ENCODE measurements at regions not wholly inside any gene's neighbourhood (a gene's known extent, or its start where the extent isn't known, plus 50 kb on each side); places are given as distances from the start of the nearest gene placed in this dataset.

DNA sequence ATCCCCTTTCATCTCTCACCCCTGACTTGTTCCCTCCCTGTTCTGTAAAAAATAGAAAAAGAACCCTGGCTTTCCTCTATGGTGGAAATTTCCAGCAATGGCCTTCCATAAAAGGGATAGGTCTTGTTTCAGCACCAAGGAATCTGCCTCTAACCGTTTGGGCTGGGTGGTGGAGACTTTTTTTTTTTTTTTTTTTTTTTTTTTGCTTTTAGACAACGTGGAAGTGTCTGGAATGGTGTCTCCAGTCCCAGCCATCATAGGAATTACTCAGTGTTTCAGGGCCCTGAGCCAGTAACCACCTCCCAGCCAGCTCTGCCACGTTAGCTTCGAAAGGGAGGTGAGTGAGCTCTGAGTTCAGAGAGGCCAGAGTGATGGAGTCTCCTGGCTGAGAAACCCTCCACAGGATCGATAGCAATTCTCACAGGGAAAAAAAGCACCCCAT is 97.3 kb upstream of the COL1A2 start:
- Histone ChIP-seq H2AFZ (ENCODE audit: low read depth, low read length) (no peak overlapping the region), H3K14ac (ENCODE audit: low read length in 2 of 2) (no peak overlapping the region), H3K4me2 (ENCODE audit: low read length, poor library complexity, severe bottlenecking) (no peak overlapping the region), H3K9me3 (ENCODE audit: control insufficient read depth, low read length) (no peaks in the 10 kb centered on the region), H3K36me3 (ENCODE audit: control insufficient read depth in 1 of 2, insufficient read depth in 2 of 2, low read depth in 1 of 2, low read length in 2 of 2) (no peaks in the 10 kb centered on the region), H2BK120ac (ENCODE audit: low read depth, low read length) (peak overlapping the region; percentile 83), H4K91ac (ENCODE audit: low read length) (no peak overlapping the region), H3K23ac (ENCODE audit: low read length in 2 of 2) (no peak overlapping the region), H3K9ac (ENCODE audit: low read length) (peak overlapping the region; percentile 94), H3K18ac (ENCODE audit: low read depth in 1 of 2, low read length in 2 of 2) (peak overlapping the region; percentile 49 to 72), H3K4me3 (ENCODE audit: insufficient read depth in 1 of 2, low read depth in 1 of 2, low read length in 2 of 2) (peak overlapping the region in 1 of 2 experiments; percentile 76), H3K27ac (ENCODE audit: low read length, poor library complexity, severe bottlenecking) (peak overlapping the region; percentile 67), H3K79me1 (replicated peaks; ENCODE audit: low read length, poor library complexity, severe bottlenecking) (peaks cover 2% of the 10 kb centered on the region), H3K4me1 (ENCODE audit: control insufficient read depth, insufficient read depth, low read depth, low read length) (peaks cover 8% of the 10 kb centered on the region), H2BK5ac (ENCODE audit: low read depth, low read length, poor library complexity, severe bottlenecking) (peak overlapping the region; percentile 15), H3K27me3 (ENCODE audit: control insufficient read depth in 1 of 2, insufficient read depth in 1 of 2, low read length in 2 of 2) (no peaks in the 10 kb centered on the region), H2BK15ac (ENCODE audit: low read depth, poor library complexity, severe bottlenecking) (peak overlapping the region; percentile 23), H2BK12ac (ENCODE audit: low read length in 2 of 2) (peak overlapping the region; percentile 28 to 88), H4K8ac (ENCODE audit: low read length) (no peak overlapping the region), H3K4ac (ENCODE audit: low read depth in 1 of 2, low read length in 2 of 2) (peak overlapping the region in 1 of 2 experiments; percentile 48), H2AK5ac (ENCODE audit: low read length, severe bottlenecking) (peak overlapping the region; percentile 43)
- 44% methylated on average over 1 of the region's 5 CpGs for WGBS
- peak; percentile 88 for DNase-seq

DNA sequence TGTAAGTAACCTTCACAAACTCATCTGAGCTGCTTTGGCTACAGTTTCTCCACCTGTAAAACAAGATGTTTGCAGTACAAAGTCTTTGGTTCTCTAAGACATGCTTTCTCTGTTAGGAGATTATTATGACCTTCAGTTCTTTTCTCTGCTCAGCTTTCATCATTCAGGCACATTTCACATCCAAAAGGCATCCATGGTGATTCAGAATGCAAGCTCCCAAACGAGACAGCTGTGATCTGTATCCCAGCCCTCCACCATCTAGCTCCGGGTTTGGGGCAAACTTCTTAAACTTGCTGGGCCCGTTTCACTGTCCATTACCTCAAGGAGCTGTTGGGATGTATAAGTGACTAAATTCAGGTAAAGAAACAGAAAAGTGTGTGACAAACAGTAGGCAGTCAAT is 95.8 kb upstream of the COL1A2 start:
- Histone ChIP-seq H4K91ac (ENCODE audit: low read length) (no peak overlapping the region), H3K14ac (ENCODE audit: low read length in 2 of 2) (no peak overlapping the region), H2BK12ac (ENCODE audit: low read length in 2 of 2) (peak overlapping the region in 1 of 2 experiments; percentile 12), H3K9ac (ENCODE audit: low read length) (peak overlapping the region; percentile 94), H3K4ac (ENCODE audit: low read depth in 1 of 2, low read length in 2 of 2) (no peak overlapping the region), H4K8ac (ENCODE audit: low read length) (no peak overlapping the region), H2BK15ac (ENCODE audit: low read depth, poor library complexity, severe bottlenecking) (no peak overlapping the region), H2AFZ (ENCODE audit: low read depth, low read length) (no peak overlapping the region), H3K27me3 (ENCODE audit: control insufficient read depth in 1 of 2, insufficient read depth in 1 of 2, low read length in 2 of 2) (no peaks in the 10 kb centered on the region), H3K36me3 (ENCODE audit: control insufficient read depth in 1 of 2, insufficient read depth in 2 of 2, low read depth in 1 of 2, low read length in 2 of 2) (no peaks in the 10 kb centered on the region), H3K23ac (ENCODE audit: low read length in 2 of 2) (no peak overlapping the region), H3K4me1 (ENCODE audit: control insufficient read depth, insufficient read depth, low read depth, low read length) (peaks cover 11% of the 10 kb centered on the region), H2AK5ac (ENCODE audit: low read length, severe bottlenecking) (peak overlapping the region; percentile 6), H3K18ac (ENCODE audit: low read depth in 1 of 2, low read length in 2 of 2) (no peak overlapping the region), H3K27ac (ENCODE audit: low read length, poor library complexity, severe bottlenecking) (peak overlapping the region; percentile 22), H2BK5ac (ENCODE audit: low read depth, low read length, poor library complexity, severe bottlenecking) (no peak overlapping the region), H2BK120ac (ENCODE audit: low read depth, low read length) (no peak overlapping the region), H3K4me3 (ENCODE audit: insufficient read depth in 1 of 2, low read depth in 1 of 2, low read length in 2 of 2) (peak overlapping the region in 1 of 2 experiments; percentile 46), H3K4me2 (ENCODE audit: low read length, poor library complexity, severe bottlenecking) (no peak overlapping the region), H3K9me3 (ENCODE audit: control insufficient read depth, low read length) (no peaks in the 10 kb centered on the region), H3K79me1 (replicated peaks; ENCODE audit: low read length, poor library complexity, severe bottlenecking) (peaks cover 2% of the 10 kb centered on the region)
- peak; percentile 57 for DNase-seq
- 42% methylated on average over 3 of the region's 3 CpGs for WGBS

DNA sequence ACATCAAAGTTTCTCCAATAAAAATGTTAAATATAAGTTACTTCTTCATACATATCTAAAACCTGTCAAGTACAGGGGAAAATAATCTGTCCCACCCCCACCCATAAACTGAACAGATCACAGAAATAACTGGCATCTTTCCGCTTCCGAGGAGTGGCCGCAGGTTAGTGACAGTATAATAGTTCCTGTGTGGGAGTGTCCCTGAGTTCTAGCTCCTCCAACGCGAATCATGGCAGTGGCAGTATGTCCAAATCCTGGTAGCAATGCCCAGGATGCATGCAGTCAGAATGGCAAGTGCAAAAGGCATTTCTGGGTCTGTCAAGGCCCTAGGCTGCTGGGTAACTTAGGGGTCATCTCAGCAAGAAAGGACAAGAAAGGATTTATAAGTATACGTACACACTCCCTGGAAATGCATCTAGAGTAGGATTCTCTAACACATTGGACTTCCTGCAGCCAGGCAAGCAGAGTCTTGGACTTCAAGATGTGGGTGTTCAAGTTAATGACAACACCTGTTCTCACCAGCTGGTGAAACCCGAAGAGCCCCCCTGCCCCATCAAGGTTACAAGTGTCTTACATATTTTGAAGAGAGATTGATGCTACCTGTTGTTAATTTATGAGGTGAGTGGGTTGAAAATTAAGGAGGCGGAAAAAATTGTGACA is 94.4 kb upstream of the COL1A2 start:
- no peak overlapping the region for H2BK120ac ChIP-seq (ENCODE audit: low read depth, low read length)
- no peaks in the 10 kb centered on the region for H3K36me3 ChIP-seq (ENCODE audit: control insufficient read depth in 1 of 2, insufficient read depth in 2 of 2, low read depth in 1 of 2, low read length in 2 of 2)
- WGBS = 83% methylated on average over 7 of the region's 8 CpGs
- peak overlapping the region; percentile 36 for H2AFZ ChIP-seq (ENCODE audit: low read depth, low read length)
- H3K4me2 ChIP-seq (ENCODE audit: low read length, poor library complexity, severe bottlenecking) = no peak overlapping the region
- peak overlapping the region; percentile 77 for H4K91ac ChIP-seq (ENCODE audit: low read length)
- H2BK15ac ChIP-seq (ENCODE audit: low read depth, poor library complexity, severe bottlenecking) = no peak overlapping the region
- peak overlapping the region in 1 of 2 experiments; percentile 83 for H3K14ac ChIP-seq (ENCODE audit: low read length in 2 of 2)
- peak overlapping the region in 1 of 2 experiments; percentile 60 for H3K4me3 ChIP-seq (ENCODE audit: insufficient read depth in 1 of 2, low read depth in 1 of 2, low read length in 2 of 2)
- H3K23ac ChIP-seq (ENCODE audit: low read length in 2 of 2) = no peak overlapping the region
- no peak overlapping the region for H2BK5ac ChIP-seq (ENCODE audit: low read depth, low read length, poor library complexity, severe bottlenecking)
- H3K79me1 ChIP-seq (replicated peaks; ENCODE audit: low read length, poor library complexity, severe bottlenecking) = peaks cover 2% of the 10 kb centered on the region
- peak overlapping the region; percentile 15 to 91 for H3K4ac ChIP-seq (ENCODE audit: low read depth in 1 of 2, low read length in 2 of 2)
- peaks cover 11% of the 10 kb centered on the region for H3K4me1 ChIP-seq (ENCODE audit: control insufficient read depth, insufficient read depth, low read depth, low read length)
- H3K27me3 ChIP-seq (ENCODE audit: control insufficient read depth in 1 of 2, insufficient read depth in 1 of 2, low read length in 2 of 2) = no peaks in the 10 kb centered on the region
- H3K9ac ChIP-seq (ENCODE audit: low read length) = peak overlapping the region; percentile 94
- peak overlapping the region; percentile 76 for H4K8ac ChIP-seq (ENCODE audit: low read length)
- peak; percentile 13 for DNase-seq
- H2AK5ac ChIP-seq (ENCODE audit: low read length, severe bottlenecking) = peak overlapping the region; percentile 76
- H3K9me3 ChIP-seq (ENCODE audit: control insufficient read depth, low read length) = no peaks in the 10 kb centered on the region
- H3K27ac ChIP-seq (ENCODE audit: low read length, poor library complexity, severe bottlenecking) = peak overlapping the region; percentile 95
- H2BK12ac ChIP-seq (ENCODE audit: low read length in 2 of 2) = peak overlapping the region; percentile 95 to 96
- H3K18ac ChIP-seq (ENCODE audit: low read depth in 1 of 2, low read length in 2 of 2) = peak overlapping the region; percentile 82 to 90

DNA sequence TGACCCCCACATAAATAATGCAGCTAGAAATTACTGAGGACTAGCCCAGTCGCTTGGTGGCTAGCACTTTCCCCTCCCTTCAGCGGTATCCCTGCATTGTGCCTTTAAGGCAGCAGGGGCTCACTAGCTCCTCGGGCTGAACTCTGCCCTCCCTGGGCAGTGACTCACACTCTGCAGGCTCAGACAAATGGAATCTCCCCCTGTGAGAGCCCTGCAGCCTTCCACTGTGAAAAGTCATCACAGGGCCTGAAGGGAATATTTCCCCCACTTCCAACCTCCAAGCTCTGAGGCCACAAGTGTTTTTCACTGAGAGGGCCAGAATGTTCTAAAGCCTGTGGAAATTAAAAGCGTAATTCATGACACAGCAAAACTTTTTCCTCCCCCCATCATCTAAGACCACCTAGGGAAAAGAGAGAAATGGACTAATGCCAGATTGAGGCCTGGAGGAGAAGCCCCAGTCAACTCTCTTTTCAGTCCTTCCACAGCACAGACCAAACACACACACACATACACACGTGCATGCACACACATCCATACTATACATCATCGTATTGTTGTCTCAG is 93.6 kb upstream of the COL1A2 start:
- Histone ChIP-seq H2AK5ac (ENCODE audit: low read length, severe bottlenecking) (peak overlapping the region; percentile 47), H2BK120ac (ENCODE audit: low read depth, low read length) (peak overlapping the region; percentile 86), H3K4me1 (ENCODE audit: control insufficient read depth, insufficient read depth, low read depth, low read length) (peaks cover 11% of the 10 kb centered on the region), H2BK5ac (ENCODE audit: low read depth, low read length, poor library complexity, severe bottlenecking) (peak overlapping the region; percentile 33), H3K27ac (ENCODE audit: low read length, poor library complexity, severe bottlenecking) (peak overlapping the region; percentile 95), H3K79me1 (replicated peaks; ENCODE audit: low read length, poor library complexity, severe bottlenecking) (peaks cover 2% of the 10 kb centered on the region), H4K91ac (ENCODE audit: low read length) (peak overlapping the region; percentile 74), H3K9me3 (ENCODE audit: control insufficient read depth, low read length) (no peaks in the 10 kb centered on the region), H2BK15ac (ENCODE audit: low read depth, poor library complexity, severe bottlenecking) (no peak overlapping the region), H3K14ac (ENCODE audit: low read length in 2 of 2) (peak overlapping the region in 1 of 2 experiments; percentile 23), H4K8ac (ENCODE audit: low read length) (peak overlapping the region; percentile 98), H2BK12ac (ENCODE audit: low read length in 2 of 2) (peak overlapping the region; percentile 51 to 73), H3K27me3 (ENCODE audit: control insufficient read depth in 1 of 2, insufficient read depth in 1 of 2, low read length in 2 of 2) (no peaks in the 10 kb centered on the region), H3K4ac (ENCODE audit: low read depth in 1 of 2, low read length in 2 of 2) (peak overlapping the region; percentile 76 to 88), H3K9ac (ENCODE audit: low read length) (peak overlapping the region; percentile 94), H3K4me2 (ENCODE audit: low read length, poor library complexity, severe bottlenecking) (peak overlapping the region; percentile 53), H3K4me3 (ENCODE audit: insufficient read depth in 1 of 2, low read depth in 1 of 2, low read length in 2 of 2) (peak overlapping the region in 1 of 2 experiments; percentile 63), H2AFZ (ENCODE audit: low read depth, low read length) (no peak overlapping the region), H3K36me3 (ENCODE audit: control insufficient read depth in 1 of 2, insufficient read depth in 2 of 2, low read depth in 1 of 2, low read length in 2 of 2) (no peaks in the 10 kb centered on the region), H3K23ac (ENCODE audit: low read length in 2 of 2) (no peak overlapping the region), H3K18ac (ENCODE audit: low read depth in 1 of 2, low read length in 2 of 2) (peak overlapping the region; percentile 58 to 97)
- WGBS = 3% methylated on average over 4 of the region's 6 CpGs
- DNase-seq = peak; percentile 98

Measured in mesenchymal stem cell (in vitro differentiated cells and primary cell).